C4-2B (cell line): ENCODE measurements at regions not wholly inside any gene's neighbourhood (a gene's known extent, or its start where the extent isn't known, plus 50 kb on each side); places are given as distances from the start of the nearest gene placed in this dataset.

Source experiments
- ZFX ChIP-seq: fragments of 450-650 bp; IDR thresholded peaks from 2 replicates; pipeline ENCODE4 v1.6.1; 2017
- TF ChIP-seq, protein P1 (sequence below): fragments of 450-650 bp; conservative IDR thresholded peaks from 2 replicates; pipeline ENCODE4 v1.5.1; 2017; ENCODE audit warnings: mild to moderate bottlenecking

DNA sequence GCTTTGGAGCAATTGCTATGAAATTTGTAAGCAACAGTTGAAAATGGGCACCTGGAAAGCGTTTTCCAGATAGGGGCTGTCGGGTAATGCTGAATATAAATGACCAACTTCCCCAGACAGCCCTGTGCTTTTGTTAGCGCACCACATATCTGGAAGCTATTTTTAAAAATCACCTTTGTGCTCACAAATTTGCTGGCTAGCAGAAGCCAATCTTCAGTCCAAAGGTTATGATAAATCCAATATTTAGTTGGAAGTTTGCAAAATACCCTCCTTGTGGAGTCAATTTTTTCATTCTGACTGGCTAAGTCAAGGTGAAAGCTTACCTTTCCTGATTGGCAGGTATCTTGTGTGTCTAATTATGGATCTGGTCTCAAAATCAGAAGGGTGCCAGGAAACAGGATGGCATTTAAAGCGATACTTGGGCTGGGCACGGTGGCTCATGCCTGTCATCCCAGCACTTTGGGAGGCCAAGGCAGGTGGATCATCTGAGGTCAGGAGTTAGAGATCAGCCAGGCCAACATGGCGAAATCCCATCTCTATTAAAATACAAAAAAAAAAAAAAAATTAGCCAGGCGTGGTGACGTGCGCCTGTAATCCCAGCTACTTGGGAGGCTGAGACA, 124.1 kb upstream of the AJAP1 start:
- TF ChIP-seq, protein P1, sequence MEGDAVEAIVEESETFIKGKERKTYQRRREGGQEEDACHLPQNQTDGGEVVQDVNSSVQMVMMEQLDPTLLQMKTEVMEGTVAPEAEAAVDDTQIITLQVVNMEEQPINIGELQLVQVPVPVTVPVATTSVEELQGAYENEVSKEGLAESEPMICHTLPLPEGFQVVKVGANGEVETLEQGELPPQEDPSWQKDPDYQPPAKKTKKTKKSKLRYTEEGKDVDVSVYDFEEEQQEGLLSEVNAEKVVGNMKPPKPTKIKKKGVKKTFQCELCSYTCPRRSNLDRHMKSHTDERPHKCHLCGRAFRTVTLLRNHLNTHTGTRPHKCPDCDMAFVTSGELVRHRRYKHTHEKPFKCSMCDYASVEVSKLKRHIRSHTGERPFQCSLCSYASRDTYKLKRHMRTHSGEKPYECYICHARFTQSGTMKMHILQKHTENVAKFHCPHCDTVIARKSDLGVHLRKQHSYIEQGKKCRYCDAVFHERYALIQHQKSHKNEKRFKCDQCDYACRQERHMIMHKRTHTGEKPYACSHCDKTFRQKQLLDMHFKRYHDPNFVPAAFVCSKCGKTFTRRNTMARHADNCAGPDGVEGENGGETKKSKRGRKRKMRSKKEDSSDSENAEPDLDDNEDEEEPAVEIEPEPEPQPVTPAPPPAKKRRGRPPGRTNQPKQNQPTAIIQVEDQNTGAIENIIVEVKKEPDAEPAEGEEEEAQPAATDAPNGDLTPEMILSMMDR = no peak
- no peak for TF ChIP-seq ZFX
